ENCODE measurements at regions not wholly inside any gene's neighbourhood (a gene's known extent, or its start where the extent isn't known, plus 50 kb on each side); places are given as distances from the start of the nearest gene placed in this dataset.

DNA sequence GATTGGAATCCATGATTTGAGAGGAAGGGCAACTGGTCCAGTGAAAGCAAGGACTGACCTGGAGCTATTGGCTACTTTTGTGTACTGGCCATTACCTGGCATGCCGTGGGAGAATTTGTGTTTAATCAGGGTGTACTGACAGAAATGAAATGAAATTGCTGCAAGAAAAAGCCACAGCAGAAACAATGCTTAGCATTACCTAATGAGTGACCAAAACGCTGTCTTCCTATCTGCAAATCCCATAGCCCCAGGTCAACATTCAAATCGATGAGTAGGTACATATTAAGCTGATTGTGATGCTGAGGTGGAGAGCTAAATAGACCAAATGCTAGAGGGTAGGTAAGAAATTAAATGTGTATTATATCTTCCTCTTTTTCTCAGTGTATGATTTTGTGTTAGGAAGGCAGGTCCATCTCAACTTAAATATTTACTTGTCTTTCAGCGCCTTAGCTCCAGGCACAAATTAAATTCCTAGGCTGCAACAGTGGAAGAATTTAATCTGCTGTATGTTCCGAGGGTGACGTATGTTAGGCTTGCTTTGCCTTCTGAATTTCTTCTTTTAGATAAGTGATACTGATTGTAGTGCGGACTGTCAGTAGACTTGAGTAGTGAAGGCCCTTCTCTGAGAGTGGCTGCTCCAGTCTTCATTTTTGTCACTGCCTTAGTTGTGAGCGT is 331.1 kb downstream of the SV2B start:
- no peak for TF ChIP-seq EZH2 (IDR thresholded peaks at IDR 0.05; ENCODE audit: borderline replicate concordance)
- no peak for TF ChIP-seq EZH2phosphoT487 (IDR thresholded peaks at IDR 0.05; ENCODE audit: low read depth, severe bottlenecking, unreplicated experiment)
- TF ChIP-seq, protein P1, sequence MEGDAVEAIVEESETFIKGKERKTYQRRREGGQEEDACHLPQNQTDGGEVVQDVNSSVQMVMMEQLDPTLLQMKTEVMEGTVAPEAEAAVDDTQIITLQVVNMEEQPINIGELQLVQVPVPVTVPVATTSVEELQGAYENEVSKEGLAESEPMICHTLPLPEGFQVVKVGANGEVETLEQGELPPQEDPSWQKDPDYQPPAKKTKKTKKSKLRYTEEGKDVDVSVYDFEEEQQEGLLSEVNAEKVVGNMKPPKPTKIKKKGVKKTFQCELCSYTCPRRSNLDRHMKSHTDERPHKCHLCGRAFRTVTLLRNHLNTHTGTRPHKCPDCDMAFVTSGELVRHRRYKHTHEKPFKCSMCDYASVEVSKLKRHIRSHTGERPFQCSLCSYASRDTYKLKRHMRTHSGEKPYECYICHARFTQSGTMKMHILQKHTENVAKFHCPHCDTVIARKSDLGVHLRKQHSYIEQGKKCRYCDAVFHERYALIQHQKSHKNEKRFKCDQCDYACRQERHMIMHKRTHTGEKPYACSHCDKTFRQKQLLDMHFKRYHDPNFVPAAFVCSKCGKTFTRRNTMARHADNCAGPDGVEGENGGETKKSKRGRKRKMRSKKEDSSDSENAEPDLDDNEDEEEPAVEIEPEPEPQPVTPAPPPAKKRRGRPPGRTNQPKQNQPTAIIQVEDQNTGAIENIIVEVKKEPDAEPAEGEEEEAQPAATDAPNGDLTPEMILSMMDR (IDR thresholded peaks at IDR 0.05; ENCODE audit: poor library complexity) = no peak
- no peaks in the 10 kb centered on the region for H3K9me3 ChIP-seq (ENCODE audit: low read depth)
- H3K4me2 ChIP-seq = no peak overlapping the region
- H3K9me2 ChIP-seq (replicated peaks; ENCODE audit: insufficient read depth) = no peaks in the 10 kb centered on the region
- no peak for DNase-seq (ENCODE audit: low spot score)
- no peak overlapping the region for H3K4me3 ChIP-seq
- H3K36me3 ChIP-seq (replicated peaks; ENCODE audit: insufficient read depth, low read depth) = no peaks in the 10 kb centered on the region
- H3K27ac ChIP-seq = no peak overlapping the region
- 78% methylated on average over 8 of the region's 8 CpGs for WGBS (ENCODE audit: low lambda C conversion rate, missing lambda C conversion rate)
- no peak overlapping the region for H2AFZ ChIP-seq
- H3K27me3 ChIP-seq = no peaks in the 10 kb centered on the region
- no peaks in the 10 kb centered on the region for H4K20me1 ChIP-seq (ENCODE audit: insufficient read depth, poor library complexity, severe bottlenecking)
- no peaks in the 10 kb centered on the region for H3K4me1 ChIP-seq (ENCODE audit: insufficient read depth)
- H3K79me2 ChIP-seq = no peaks in the 10 kb centered on the region

DNA sequence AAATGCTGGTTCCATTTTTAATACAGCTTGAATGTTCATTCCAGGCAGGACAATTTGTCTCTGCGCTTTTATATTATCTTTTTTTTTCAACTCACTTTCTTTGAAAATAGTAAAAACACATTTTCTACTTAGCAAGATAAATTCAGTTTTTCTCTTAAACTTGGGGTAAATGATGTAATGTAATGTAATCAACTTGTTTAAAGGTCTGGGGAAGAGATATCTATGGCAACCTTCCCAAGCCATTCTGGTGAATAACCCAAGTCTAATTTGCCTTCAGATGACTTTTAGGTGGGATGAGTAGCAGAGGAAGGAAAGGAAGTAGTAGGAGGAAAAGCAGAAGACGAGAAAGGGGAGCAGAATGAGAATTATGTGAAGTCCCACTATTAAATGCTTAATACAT is 335.1 kb downstream of the SV2B start:
- 84% methylated on average over 2 of the region's 2 CpGs for WGBS (ENCODE audit: low lambda C conversion rate, missing lambda C conversion rate)
- Histone ChIP-seq H4K20me1 (ENCODE audit: insufficient read depth, poor library complexity, severe bottlenecking) (no peaks in the 10 kb centered on the region), H3K4me1 (ENCODE audit: insufficient read depth) (no peaks in the 10 kb centered on the region), H3K9me3 (ENCODE audit: low read depth) (no peaks in the 10 kb centered on the region), H3K27ac (no peak overlapping the region), H3K36me3 (replicated peaks; ENCODE audit: insufficient read depth, low read depth) (no peaks in the 10 kb centered on the region), H3K9me2 (replicated peaks; ENCODE audit: insufficient read depth) (no peaks in the 10 kb centered on the region), H3K79me2 (no peaks in the 10 kb centered on the region), H3K4me2 (no peak overlapping the region), H2AFZ (no peak overlapping the region), H3K4me3 (no peak overlapping the region), H3K27me3 (no peaks in the 10 kb centered on the region)
- no peak for DNase-seq (ENCODE audit: low spot score)
- TF ChIP-seq EZH2phosphoT487 (IDR thresholded peaks at IDR 0.05; ENCODE audit: low read depth, severe bottlenecking, unreplicated experiment) = no peak
- TF ChIP-seq, protein P1 (IDR thresholded peaks at IDR 0.05; ENCODE audit: poor library complexity) = no peak
- no peak for TF ChIP-seq EZH2 (IDR thresholded peaks at IDR 0.05; ENCODE audit: borderline replicate concordance)

DNA sequence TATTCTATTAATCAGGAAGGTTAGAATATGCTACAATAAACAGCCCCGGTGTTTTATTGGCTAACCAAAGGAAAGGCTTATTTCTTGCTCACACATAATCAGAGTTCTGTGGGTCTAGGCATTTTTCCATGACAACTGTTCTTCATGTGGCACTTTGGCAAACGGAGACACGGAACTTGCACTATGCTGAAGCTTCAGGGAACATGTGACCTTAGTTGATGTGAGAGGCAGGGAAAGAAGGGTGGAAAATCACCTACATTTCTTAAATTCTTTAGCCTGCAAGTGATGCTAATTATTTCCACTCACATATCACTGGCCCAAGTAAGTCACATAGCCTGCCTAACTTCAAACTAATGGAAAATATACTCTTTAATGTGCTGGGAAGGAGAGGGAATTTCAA is 344.6 kb downstream of the SV2B start:
- no peak overlapping the region for H3K4me2 ChIP-seq
- no peaks in the 10 kb centered on the region for H3K9me2 ChIP-seq (replicated peaks; ENCODE audit: insufficient read depth)
- no peaks in the 10 kb centered on the region for H4K20me1 ChIP-seq (ENCODE audit: insufficient read depth, poor library complexity, severe bottlenecking)
- 90% methylated on average over 3 of the region's 3 CpGs for WGBS (ENCODE audit: low lambda C conversion rate, missing lambda C conversion rate)
- H2AFZ ChIP-seq = no peak overlapping the region
- no peak overlapping the region for H3K4me3 ChIP-seq
- H3K4me1 ChIP-seq (ENCODE audit: insufficient read depth) = no peaks in the 10 kb centered on the region
- no peaks in the 10 kb centered on the region for H3K27me3 ChIP-seq
- DNase-seq (ENCODE audit: low spot score) = no peak
- H3K79me2 ChIP-seq = no peaks in the 10 kb centered on the region
- no peak overlapping the region for H3K27ac ChIP-seq
- no peaks in the 10 kb centered on the region for H3K9me3 ChIP-seq (ENCODE audit: low read depth)
- H3K36me3 ChIP-seq (replicated peaks; ENCODE audit: insufficient read depth, low read depth) = no peaks in the 10 kb centered on the region
- TF ChIP-seq EZH2 (IDR thresholded peaks at IDR 0.05; ENCODE audit: borderline replicate concordance) (no peak), EZH2phosphoT487 (IDR thresholded peaks at IDR 0.05; ENCODE audit: low read depth, severe bottlenecking, unreplicated experiment) (no peak)
- TF ChIP-seq, protein P1 (IDR thresholded peaks at IDR 0.05; ENCODE audit: poor library complexity) = no peak

All from hepatocyte (in vitro differentiated cells).